Neutrophil (primary cell): ENCODE measurements at regions not wholly inside any gene's neighbourhood (a gene's known extent, or its start where the extent isn't known, plus 50 kb on each side); places are given as distances from the start of the nearest gene placed in this dataset.

Experiments used
- H3K27ac ChIP-seq: fragments of 200-600 bp; sonication (generic); 2 replicates; pipeline ENCODE4 v1.5.1; 2016; ENCODE audit warnings: mild to moderate bottlenecking, moderate library complexity
- H3K27me3 ChIP-seq: fragments of 200-600 bp; sonication (generic); 2 replicates; pipeline ENCODE4 v1.6.0; 2016; ENCODE audit warnings: mild to moderate bottlenecking
- H3K36me3 ChIP-seq: fragments of 200-600 bp; sonication (generic); 2 replicates; pipeline ENCODE4 v1.5.1; 2017
- H3K4me1 ChIP-seq, 2 experiments: fragments of 200-600 bp in 1 of 2; sonication (generic) in 1 of 2; 1 replicate in 1 of 2; 2 replicates in 1 of 2; pipeline versions ENCODE4 v1.5.1 to v1.6.1; 2013 to 2016; ENCODE audit warnings: low read depth in 1 of 2, low read length in 1 of 2, mild to moderate bottlenecking in 1 of 2, moderate library complexity in 1 of 2; ENCODE audit not compliant: control insufficient read depth in 1 of 2, insufficient read depth in 1 of 2
- H3K4me3 ChIP-seq, 2 experiments: fragments of 200-600 bp in 1 of 2; sonication (generic) in 1 of 2; 1 replicate in 1 of 2; 2 replicates in 1 of 2; pipeline ENCODE4 v1.5.1; 2013 to 2016; ENCODE audit warnings: low read depth in 1 of 2, low read length in 1 of 2, mild to moderate bottlenecking in 1 of 2, moderate library complexity in 1 of 2
- H3K9me3 ChIP-seq: fragments of 200-600 bp; sonication (generic); 2 replicates; pipeline ENCODE4 v1.5.1; 2016
- TF ChIP-seq, protein P1 (sequence below): fragments of 200-600 bp; sonication (generic); IDR thresholded peaks from 2 replicates; pipeline ENCODE4 v1.5.1; 2016; ENCODE audit warnings: antibody characterized with exemption

DNA sequence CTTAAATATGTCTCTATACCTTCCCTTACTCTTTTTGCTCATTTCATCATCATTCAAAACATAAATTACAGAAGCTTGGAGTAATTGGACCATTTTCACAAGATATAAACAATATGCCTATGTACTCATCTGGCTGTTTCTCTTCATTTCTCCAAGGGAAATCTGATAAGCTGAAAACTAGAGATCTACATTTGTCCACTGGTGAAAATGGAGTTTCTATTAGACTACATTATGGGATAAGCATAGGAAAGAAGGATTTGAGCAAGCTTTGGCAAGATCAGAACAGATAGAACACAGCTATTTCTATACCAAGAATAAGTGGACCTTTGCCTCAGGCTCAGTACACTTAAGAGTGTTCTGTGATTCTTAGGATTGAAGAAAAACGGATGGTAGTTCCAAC lies 404.4 kb downstream of the GASK1B start:
- no peaks in the 10 kb centered on the region for H3K27me3 ChIP-seq
- TF ChIP-seq, protein P1, sequence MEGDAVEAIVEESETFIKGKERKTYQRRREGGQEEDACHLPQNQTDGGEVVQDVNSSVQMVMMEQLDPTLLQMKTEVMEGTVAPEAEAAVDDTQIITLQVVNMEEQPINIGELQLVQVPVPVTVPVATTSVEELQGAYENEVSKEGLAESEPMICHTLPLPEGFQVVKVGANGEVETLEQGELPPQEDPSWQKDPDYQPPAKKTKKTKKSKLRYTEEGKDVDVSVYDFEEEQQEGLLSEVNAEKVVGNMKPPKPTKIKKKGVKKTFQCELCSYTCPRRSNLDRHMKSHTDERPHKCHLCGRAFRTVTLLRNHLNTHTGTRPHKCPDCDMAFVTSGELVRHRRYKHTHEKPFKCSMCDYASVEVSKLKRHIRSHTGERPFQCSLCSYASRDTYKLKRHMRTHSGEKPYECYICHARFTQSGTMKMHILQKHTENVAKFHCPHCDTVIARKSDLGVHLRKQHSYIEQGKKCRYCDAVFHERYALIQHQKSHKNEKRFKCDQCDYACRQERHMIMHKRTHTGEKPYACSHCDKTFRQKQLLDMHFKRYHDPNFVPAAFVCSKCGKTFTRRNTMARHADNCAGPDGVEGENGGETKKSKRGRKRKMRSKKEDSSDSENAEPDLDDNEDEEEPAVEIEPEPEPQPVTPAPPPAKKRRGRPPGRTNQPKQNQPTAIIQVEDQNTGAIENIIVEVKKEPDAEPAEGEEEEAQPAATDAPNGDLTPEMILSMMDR, result no peak
- H3K4me3 ChIP-seq, result no peak overlapping the region
- no peaks in the 10 kb centered on the region for H3K9me3 ChIP-seq
- H3K36me3 ChIP-seq, result no peaks in the 10 kb centered on the region
- no peaks in the 10 kb centered on the region for H3K4me1 ChIP-seq
- H3K27ac ChIP-seq, result no peak overlapping the region

DNA sequence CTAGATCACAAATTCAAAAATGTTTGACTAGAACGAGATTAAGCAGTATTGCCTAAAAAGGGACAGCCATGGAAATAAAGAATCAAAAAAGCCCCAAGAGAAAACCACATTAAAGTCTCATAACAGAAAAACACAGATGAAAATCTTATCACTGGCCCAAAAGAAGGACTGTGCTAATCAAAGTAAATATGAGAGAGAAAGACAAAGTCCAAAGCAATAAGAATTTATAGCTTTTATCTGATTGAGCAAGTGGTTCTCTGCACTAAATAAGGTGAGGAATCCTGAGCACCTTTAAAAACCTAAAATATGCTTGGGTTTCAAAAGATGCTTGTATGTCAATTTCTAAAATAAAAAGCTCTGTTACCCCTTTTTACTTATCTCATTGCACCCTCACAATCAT lies 409.3 kb downstream of the GASK1B start:
- H3K4me1 ChIP-seq, result no peaks in the 10 kb centered on the region
- H3K36me3 ChIP-seq, result no peaks in the 10 kb centered on the region
- no peak overlapping the region for H3K4me3 ChIP-seq
- no peak overlapping the region for H3K27ac ChIP-seq
- H3K9me3 ChIP-seq, result no peaks in the 10 kb centered on the region
- no peaks in the 10 kb centered on the region for H3K27me3 ChIP-seq
- TF ChIP-seq, protein P1, result no peak

DNA sequence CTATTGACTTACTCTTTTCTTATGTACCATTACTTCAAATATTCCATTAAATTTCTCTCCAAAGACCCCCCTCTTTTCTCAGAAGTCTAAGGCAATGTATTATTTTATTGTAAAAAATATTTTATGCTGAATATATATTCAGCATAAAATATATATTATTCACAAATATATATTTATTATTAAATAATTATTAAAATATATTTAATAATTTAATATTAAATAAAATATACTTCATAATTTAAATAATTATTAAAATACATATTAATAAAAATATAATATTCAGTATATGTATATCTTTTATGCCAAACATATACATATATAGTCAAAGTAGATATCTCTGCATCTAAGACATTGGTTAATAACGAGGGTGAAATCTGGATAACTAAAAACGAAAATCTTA lies 418.4 kb downstream of the GASK1B start:
- Histone ChIP-seq H3K36me3 (no peaks in the 10 kb centered on the region), H3K9me3 (no peaks in the 10 kb centered on the region), H3K4me1 (no peaks in the 10 kb centered on the region), H3K4me3 (no peak overlapping the region), H3K27me3 (no peaks in the 10 kb centered on the region), H3K27ac (no peak overlapping the region)
- TF ChIP-seq, protein P1, result no peak

DNA sequence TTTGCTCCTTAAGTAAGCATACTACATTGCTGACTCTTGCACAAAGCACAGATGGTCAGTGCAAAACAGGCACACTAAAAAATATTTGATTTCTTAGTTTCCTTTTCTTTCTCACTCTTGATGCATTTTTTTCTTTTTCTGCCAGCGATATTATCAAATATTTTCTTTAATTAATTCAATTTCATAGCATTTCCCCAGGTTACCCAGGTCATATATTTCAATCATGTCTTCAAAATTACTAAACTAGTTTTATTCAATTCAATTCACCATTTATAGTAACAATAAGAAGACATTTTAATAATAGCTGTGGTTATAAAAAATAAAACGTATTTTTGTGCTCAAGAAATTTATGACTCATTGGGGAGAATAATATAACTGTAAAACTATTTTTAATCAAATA lies 421.2 kb downstream of the GASK1B start:
- no peak overlapping the region for H3K4me3 ChIP-seq
- H3K4me1 ChIP-seq, result no peaks in the 10 kb centered on the region
- H3K36me3 ChIP-seq, result no peaks in the 10 kb centered on the region
- no peak overlapping the region for H3K27ac ChIP-seq
- H3K9me3 ChIP-seq, result no peaks in the 10 kb centered on the region
- H3K27me3 ChIP-seq, result no peaks in the 10 kb centered on the region
- TF ChIP-seq, protein P1, result no peak

DNA sequence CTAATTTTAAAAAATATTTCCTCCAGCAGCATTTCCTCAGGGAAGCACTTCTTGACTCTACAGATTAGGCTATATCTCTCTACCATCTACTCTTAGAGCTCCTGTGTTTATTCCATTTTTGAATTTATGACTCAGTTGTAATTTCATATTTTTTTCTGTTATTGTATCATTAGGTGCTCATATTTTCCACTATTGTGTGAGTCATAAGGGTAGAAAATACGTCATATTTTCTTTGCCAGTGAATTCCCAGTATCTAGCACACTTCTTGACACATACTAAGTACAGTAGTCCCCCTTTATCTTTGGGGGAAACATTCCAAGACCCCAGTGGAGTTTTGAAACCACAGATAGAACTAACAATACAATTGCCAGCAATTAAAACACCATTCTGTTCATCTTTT lies 431.2 kb downstream of the GASK1B start:
- H3K27me3 ChIP-seq, result no peaks in the 10 kb centered on the region
- no peak overlapping the region for H3K4me3 ChIP-seq
- no peak overlapping the region for H3K27ac ChIP-seq
- no peaks in the 10 kb centered on the region for H3K9me3 ChIP-seq
- H3K4me1 ChIP-seq, result no peaks in the 10 kb centered on the region
- no peaks in the 10 kb centered on the region for H3K36me3 ChIP-seq
- TF ChIP-seq, protein P1, result no peak

DNA sequence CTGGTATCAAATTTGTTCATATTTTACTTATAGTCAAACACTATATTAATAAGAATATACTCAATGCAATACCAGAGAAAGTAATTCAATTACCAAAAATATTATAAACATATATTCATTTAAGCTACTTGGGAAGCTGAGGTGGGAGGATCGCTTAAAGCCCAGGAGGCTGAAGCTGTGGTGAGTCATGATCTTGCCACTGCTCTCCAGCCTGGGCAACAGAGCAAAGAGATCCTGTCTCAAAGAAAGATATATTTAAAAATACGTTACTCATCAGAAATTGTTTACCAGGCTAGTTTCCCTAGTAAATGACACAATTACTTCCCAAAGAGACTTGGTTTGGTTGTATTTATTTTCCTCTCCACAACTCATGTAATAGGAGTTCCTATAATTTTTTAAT lies 433.6 kb downstream of the GASK1B start:
- TF ChIP-seq, protein P1, result no peak
- Histone ChIP-seq H3K36me3 (no peaks in the 10 kb centered on the region), H3K27ac (no peak overlapping the region), H3K4me1 (no peaks in the 10 kb centered on the region), H3K9me3 (no peaks in the 10 kb centered on the region), H3K4me3 (no peak overlapping the region), H3K27me3 (no peaks in the 10 kb centered on the region)
